SIG-M5 treated with dmso at 0.1 percent for 504 hours (cell line): ENCODE measurements at regions not wholly inside any gene's neighbourhood (a gene's known extent, or its start where the extent isn't known, plus 50 kb on each side); places are given as distances from the start of the nearest gene placed in this dataset.

ENCODE experiments used
- DNase-seq: peaks from one replicate; lab custom pipeline; 2025; ENCODE audit not compliant: unreplicated experiment; lab: John Stamatoyannopoulos, UW

- DNase-seq = no peak
Measured at GRCh38 chr16:51815523-51815922, 664.5 kb upstream of the SALL1 start.

- no peak for DNase-seq
Measured at GRCh38 chr16:51814617-51815016, 663.5 kb upstream of the SALL1 start.

- no peak for DNase-seq
Measured at GRCh38 chr16:51813609-51814008, 662.5 kb upstream of the SALL1 start.

- DNase-seq = no peak
Measured at GRCh38 chr16:51812945-51813344, 661.9 kb upstream of the SALL1 start.

- DNase-seq = no peak
Measured at GRCh38 chr16:51807551-51807950, 656.5 kb upstream of the SALL1 start.

GRCh38 chr16:51801635-51802034, 650.6 kb upstream of the SALL1 start:
- no peak for DNase-seq

- no peak for DNase-seq
Measured at GRCh38 chr16:51797669-51798259, 646.7 kb upstream of the SALL1 start.

GRCh38 chr16:51779240-51779639, 628.2 kb upstream of the SALL1 start:
- no peak for DNase-seq

- no peak for DNase-seq
Measured at GRCh38 chr16:51773071-51773890, 622.2 kb upstream of the SALL1 start.

- no peak for DNase-seq
Measured at GRCh38 chr16:51766739-51767138, 615.7 kb upstream of the SALL1 start.

GRCh38 chr16:51763072-51763661, 612.1 kb upstream of the SALL1 start:
- no peak for DNase-seq

GRCh38 chr16:51762081-51762996, 611.3 kb upstream of the SALL1 start:
- peak; percentile 17 for DNase-seq

GRCh38 chr16:51761001-51761400, 609.9 kb upstream of the SALL1 start:
- DNase-seq = no peak

- DNase-seq = no peak
Measured at GRCh38 chr16:51759999-51760398, 608.9 kb upstream of the SALL1 start.

- no peak for DNase-seq
Measured at GRCh38 chr16:51759329-51759728, 608.3 kb upstream of the SALL1 start.

GRCh38 chr16:51757921-51758479, 606.9 kb upstream of the SALL1 start:
- no peak for DNase-seq

GRCh38 chr16:51757505-51757904, 606.4 kb upstream of the SALL1 start:
- no peak for DNase-seq

GRCh38 chr16:51757124-51757470, 606.0 kb upstream of the SALL1 start:
- DNase-seq = no peak

GRCh38 chr16:51756447-51757123, 605.5 kb upstream of the SALL1 start:
- DNase-seq = no peak

- DNase-seq = no peak
Measured at GRCh38 chr16:51755577-51756355, 604.7 kb upstream of the SALL1 start.
